ENCODE measurements at regions not wholly inside any gene's neighbourhood (a gene's known extent, or its start where the extent isn't known, plus 50 kb on each side); places are given as distances from the start of the nearest gene placed in this dataset.

DNA sequence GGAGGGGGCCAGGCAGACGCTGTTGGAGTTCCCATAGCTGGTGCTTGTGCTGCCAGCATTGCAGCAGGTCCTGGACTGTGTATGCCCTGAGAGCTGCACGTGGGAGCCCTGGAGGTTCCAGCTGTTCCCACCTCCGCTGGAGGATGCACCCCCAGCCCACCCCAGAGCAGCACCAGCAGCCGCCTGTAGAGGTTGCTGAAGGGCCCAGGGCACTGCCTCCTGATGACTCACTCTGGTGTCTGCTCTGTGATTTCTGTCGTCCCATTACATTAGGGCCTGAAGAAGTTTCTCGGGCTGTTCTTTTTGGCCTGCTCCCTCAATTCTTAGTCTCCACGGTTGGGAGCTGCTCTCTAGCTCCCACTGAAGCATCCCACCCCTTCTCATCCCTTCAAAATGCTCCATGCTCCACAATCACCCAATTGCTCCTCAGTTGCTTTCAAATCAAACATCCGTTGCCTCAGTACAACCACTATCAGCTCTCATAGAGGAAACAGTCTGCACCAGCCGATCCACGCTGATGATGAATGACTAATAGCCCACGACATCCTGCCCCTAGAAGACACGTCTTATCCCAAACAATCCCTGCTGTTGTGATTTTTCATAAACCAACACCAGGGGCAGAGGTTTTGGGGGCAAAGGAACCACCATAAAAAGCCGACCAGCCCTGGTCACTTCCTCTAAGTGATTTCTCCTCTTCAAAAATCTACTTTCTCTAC, 65.2 kb upstream of the RNF152 start:
- ATAC-seq (ENCODE audit: low read depth) (no peak), DNase-seq (ENCODE audit: low spot score in 2 of 2) (no peak)
- H3K27ac Mint-ChIP-seq: no peak overlapping the region
- peaks cover 3% of the 10 kb centered on the region for H3K9me3 Mint-ChIP-seq
- peaks cover 32% of the 10 kb centered on the region for H3K27me3 Mint-ChIP-seq
- peaks cover 6% of the 10 kb centered on the region for H3K4me1 Mint-ChIP-seq
- no peaks in the 10 kb centered on the region for H3K36me3 Mint-ChIP-seq
- H3K4me3 Mint-ChIP-seq: no peak overlapping the region

DNA sequence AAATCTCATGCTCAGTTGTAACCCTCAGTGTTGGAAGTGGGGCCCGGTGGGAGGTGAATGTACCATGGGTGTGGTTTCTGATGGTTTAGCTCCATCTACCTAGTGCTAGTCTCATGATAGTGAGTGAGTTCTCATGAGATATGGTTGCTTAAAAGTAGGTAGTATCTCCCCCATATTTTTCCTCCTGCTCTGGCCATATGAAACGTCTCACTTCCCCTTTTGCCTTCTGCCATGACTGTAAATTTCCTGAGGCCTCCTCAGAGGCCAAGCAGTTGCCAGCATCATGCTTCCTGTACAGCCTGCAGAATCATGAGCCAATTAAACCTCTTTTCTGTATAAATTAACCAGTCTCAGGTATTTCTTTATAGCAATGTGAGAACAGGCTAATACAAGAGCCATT, 62.8 kb upstream of the RNF152 start:
- Mint-ChIP-seq H3K4me3 (no peak overlapping the region), H3K9me3 (peaks cover 3% of the 10 kb centered on the region)

GRCh38 chr18:61954096-61954746, 61.4 kb upstream of the RNF152 start:
- Mint-ChIP-seq H3K9me3 (peaks cover 4% of the 10 kb centered on the region), H3K4me1 (peaks cover 19% of the 10 kb centered on the region), H3K4me3 (no peak overlapping the region), H3K27me3 (peaks cover 31% of the 10 kb centered on the region), H3K36me3 (no peaks in the 10 kb centered on the region), H3K27ac (no peak overlapping the region)
- ATAC-seq (ENCODE audit: low read depth) (no peak), DNase-seq (ENCODE audit: low spot score in 2 of 2) (no peak)

More for the DNA sequence above, 62.8 kb upstream of the RNF152 start:
- DNase-seq (ENCODE audit: low spot score in 2 of 2) (no peak), ATAC-seq (ENCODE audit: low read depth) (no peak)
- peaks cover 28% of the 10 kb centered on the region for H3K27me3 Mint-ChIP-seq
- no peak overlapping the region for H3K27ac Mint-ChIP-seq
- H3K36me3 Mint-ChIP-seq: no peaks in the 10 kb centered on the region
- H3K4me1 Mint-ChIP-seq: peaks cover 18% of the 10 kb centered on the region

- H3K27me3 Mint-ChIP-seq: peaks cover 31% of the 10 kb centered on the region
Observed at GRCh38 chr18:61953641-61954040, 60.8 kb upstream of the RNF152 start.

DNA sequence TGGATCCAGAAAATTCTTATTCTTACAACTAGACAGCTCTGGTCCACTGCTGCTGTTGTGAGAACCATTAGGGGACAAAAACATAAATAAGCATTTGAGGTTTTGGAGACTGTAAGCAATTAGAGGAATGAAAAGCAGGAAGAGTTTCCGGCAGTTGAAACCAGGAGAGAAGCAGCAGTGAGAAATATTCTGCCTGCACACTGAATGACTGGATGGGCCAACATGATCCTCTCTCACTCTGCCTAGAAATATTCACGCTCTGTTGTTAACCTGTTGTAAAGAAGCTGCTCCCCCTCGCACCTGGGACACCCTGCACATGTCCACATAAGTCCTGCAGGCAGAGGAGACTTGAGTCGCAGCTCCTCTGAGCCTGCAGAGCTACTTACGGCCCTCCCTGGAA, 60.4 kb upstream of the RNF152 start:
- DNase-seq (ENCODE audit: low spot score in 2 of 2) (no peak), ATAC-seq (ENCODE audit: low read depth) (no peak)
- Mint-ChIP-seq H3K36me3 (no peaks in the 10 kb centered on the region), H3K4me1 (peaks cover 21% of the 10 kb centered on the region), H3K27me3 (peaks cover 28% of the 10 kb centered on the region), H3K4me3 (no peak overlapping the region), H3K9me3 (peaks cover 4% of the 10 kb centered on the region), H3K27ac (no peak overlapping the region)

More at GRCh38 chr18:61953641-61954040, 60.8 kb upstream of the RNF152 start:
- H3K4me3 Mint-ChIP-seq: no peak overlapping the region
- H3K9me3 Mint-ChIP-seq: peaks cover 4% of the 10 kb centered on the region
- H3K36me3 Mint-ChIP-seq: no peaks in the 10 kb centered on the region
- H3K4me1 Mint-ChIP-seq: peaks cover 21% of the 10 kb centered on the region
- ATAC-seq (ENCODE audit: low read depth) (no peak), DNase-seq (ENCODE audit: low spot score in 2 of 2) (no peak)
- no peak overlapping the region for H3K27ac Mint-ChIP-seq

DNA sequence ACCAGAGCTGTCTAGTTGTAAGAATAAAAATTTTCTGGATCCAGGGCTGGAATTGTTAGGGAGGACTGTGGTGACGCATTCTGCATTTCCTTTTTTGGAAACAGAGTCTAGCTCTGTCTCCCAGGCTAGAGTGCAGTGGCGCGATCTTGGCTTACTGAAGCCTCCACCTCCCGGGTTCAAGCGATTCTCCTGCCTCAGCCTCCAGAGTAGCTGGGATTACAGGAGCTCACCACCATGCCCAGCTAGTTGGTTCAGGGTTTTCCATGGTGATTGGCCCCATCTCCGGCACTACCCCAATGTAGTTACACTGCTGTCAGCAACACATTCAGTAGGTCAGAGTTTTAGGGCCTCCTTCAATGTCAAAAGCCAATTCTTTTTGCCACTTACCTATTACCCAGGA, 58.6 kb upstream of the RNF152 start:
- no peaks in the 10 kb centered on the region for H3K36me3 Mint-ChIP-seq
- ATAC-seq (ENCODE audit: low read depth) (no peak), DNase-seq (ENCODE audit: low spot score in 2 of 2) (no peak)
- peaks cover 4% of the 10 kb centered on the region for H3K9me3 Mint-ChIP-seq
- no peak overlapping the region for H3K4me3 Mint-ChIP-seq
- H3K4me1 Mint-ChIP-seq: peaks cover 21% of the 10 kb centered on the region
- H3K27me3 Mint-ChIP-seq: peaks cover 33% of the 10 kb centered on the region
- H3K27ac Mint-ChIP-seq: no peak overlapping the region

DNA sequence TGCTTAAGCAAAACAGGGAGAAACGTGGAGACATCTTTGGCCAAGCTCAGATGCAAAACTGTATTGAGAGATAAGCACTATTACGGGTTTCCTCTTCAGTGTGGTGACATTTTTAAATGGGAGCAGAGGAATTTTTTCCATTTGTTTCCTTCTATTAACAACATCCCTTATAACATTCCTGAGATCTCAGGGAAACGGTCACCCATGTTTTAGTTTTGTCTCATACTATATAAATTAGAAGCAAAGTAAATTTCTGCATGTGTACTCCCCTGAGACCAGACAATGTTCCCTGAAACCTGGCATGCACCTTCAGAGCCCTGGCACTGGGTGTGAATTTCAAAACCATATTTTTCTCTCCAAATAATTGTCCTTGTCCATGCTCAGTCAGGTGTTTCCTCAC, 57.6 kb upstream of the RNF152 start:
- no peak for ATAC-seq (ENCODE audit: low read depth)
- H3K9me3 Mint-ChIP-seq: peaks cover 4% of the 10 kb centered on the region
- H3K27me3 Mint-ChIP-seq: peaks cover 34% of the 10 kb centered on the region
- H3K4me1 Mint-ChIP-seq: peaks cover 17% of the 10 kb centered on the region
- H3K36me3 Mint-ChIP-seq: no peaks in the 10 kb centered on the region
- DNase-seq (ENCODE audit: low spot score in 2 of 2): no peak
- no peak overlapping the region for H3K4me3 Mint-ChIP-seq
- no peak overlapping the region for H3K27ac Mint-ChIP-seq

- no peak overlapping the region for H3K27ac Mint-ChIP-seq
- peaks cover 4% of the 10 kb centered on the region for H3K9me3 Mint-ChIP-seq
- no peak for ATAC-seq (ENCODE audit: low read depth)
- no peaks in the 10 kb centered on the region for H3K36me3 Mint-ChIP-seq
- DNase-seq (ENCODE audit: low spot score in 2 of 2): no peak
- H3K27me3 Mint-ChIP-seq: peaks cover 33% of the 10 kb centered on the region
- H3K4me1 Mint-ChIP-seq: peaks cover 17% of the 10 kb centered on the region
- no peak overlapping the region for H3K4me3 Mint-ChIP-seq
Observed at GRCh38 chr18:61949946-61950345, 57.1 kb upstream of the RNF152 start.

- ATAC-seq (ENCODE audit: low read depth) (no peak), DNase-seq (ENCODE audit: low spot score in 2 of 2) (no peak)
- Mint-ChIP-seq H3K9me3 (peaks cover 1% of the 10 kb centered on the region), H3K4me3 (no peak overlapping the region), H3K27me3 (peaks cover 34% of the 10 kb centered on the region), H3K36me3 (no peaks in the 10 kb centered on the region), H3K27ac (no peak overlapping the region), H3K4me1 (peaks cover 17% of the 10 kb centered on the region)
Observed at GRCh38 chr18:61948846-61949438, 56.1 kb upstream of the RNF152 start.

GRCh38 chr18:61948281-61948741, 55.5 kb upstream of the RNF152 start:
- DNase-seq (ENCODE audit: low spot score in 2 of 2) (no peak), ATAC-seq (ENCODE audit: low read depth) (no peak)
- peaks cover 1% of the 10 kb centered on the region for H3K9me3 Mint-ChIP-seq
- H3K4me1 Mint-ChIP-seq: peaks cover 16% of the 10 kb centered on the region
- H3K27me3 Mint-ChIP-seq: peaks cover 30% of the 10 kb centered on the region
- no peaks in the 10 kb centered on the region for H3K36me3 Mint-ChIP-seq
- H3K4me3 Mint-ChIP-seq: no peak overlapping the region
- no peak overlapping the region for H3K27ac Mint-ChIP-seq

DNA sequence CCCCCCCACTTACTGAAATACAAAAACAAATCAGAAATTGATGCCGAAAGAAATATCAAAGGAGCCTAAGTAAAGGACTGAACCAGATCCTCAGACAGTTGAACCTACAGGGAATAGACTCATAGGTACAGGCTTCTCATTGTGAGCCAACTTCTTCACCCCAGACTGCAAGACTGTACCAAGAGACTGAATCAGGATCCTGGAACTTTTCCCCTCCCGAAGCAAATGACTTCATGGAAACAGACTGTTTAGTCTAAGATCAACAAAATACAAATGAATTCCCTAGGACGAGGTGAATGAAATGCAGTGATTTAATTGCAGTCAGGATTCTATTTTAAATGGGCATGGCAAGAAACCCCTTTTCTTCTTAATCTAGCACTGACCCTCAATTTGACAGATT, 53.6 kb upstream of the RNF152 start:
- H3K4me3 Mint-ChIP-seq: no peak overlapping the region
- peaks cover 1% of the 10 kb centered on the region for H3K9me3 Mint-ChIP-seq
- ATAC-seq (ENCODE audit: low read depth) (no peak), DNase-seq (ENCODE audit: low spot score in 2 of 2) (no peak)
- peaks cover 27% of the 10 kb centered on the region for H3K27me3 Mint-ChIP-seq
- H3K36me3 Mint-ChIP-seq: no peaks in the 10 kb centered on the region
- no peak overlapping the region for H3K27ac Mint-ChIP-seq
- peaks cover 3% of the 10 kb centered on the region for H3K4me1 Mint-ChIP-seq

GRCh38 chr18:61943175-61943964, 50.6 kb upstream of the RNF152 start:
- ATAC-seq (ENCODE audit: low read depth): no peak
- H3K27ac Mint-ChIP-seq: no peak overlapping the region
- H3K27me3 Mint-ChIP-seq: peaks cover 21% of the 10 kb centered on the region
- H3K4me3 Mint-ChIP-seq: no peak overlapping the region
- peaks cover 2% of the 10 kb centered on the region for H3K9me3 Mint-ChIP-seq
- H3K4me1 Mint-ChIP-seq: no peaks in the 10 kb centered on the region
- DNase-seq (ENCODE audit: low spot score in 2 of 2): no peak
- no peaks in the 10 kb centered on the region for H3K36me3 Mint-ChIP-seq

Measured in memory B cell (primary cell).